Endothelial cell of umbilical vein (primary cell): ENCODE measurements at regions not wholly inside any gene's neighbourhood (a gene's known extent, or its start where the extent isn't known, plus 50 kb on each side); places are given as distances from the start of the nearest gene placed in this dataset.

Experiments
- BruUV-seq: library from RNA; stranded (reverse); fragments of 400-500 nt; replicated peaks from 2 replicates; lab custom pipeline; 2021; lab: Mats Ljungman, UMichigan
- CTCF ChIA-PET: fragments of 300-600, 350-600 bp; sonication (Branson Sonifier 250); formaldehyde crosslinking; loops from one replicate; lab custom pipeline; 2021; ENCODE audit warnings: antibody characterized with exemption, inconsistent platforms; lab: Charles Lee
- POLR2A ChIA-PET: fragments of 300-600, 350-600 bp; sonication (Branson Sonifier 250); formaldehyde crosslinking; loops from one replicate; lab custom pipeline; 2021; ENCODE audit warnings: antibody characterized with exemption, inconsistent platforms; lab: Charles Lee
- DNase-seq: peaks from one replicate; pipeline ENCODE4 v3.0.0-alpha.2; 2011; ENCODE audit warnings: low read depth, low spot score
- FAIRE-seq: peaks from 2 replicates; lab custom pipeline; 2011; peaks lifted over from hg19 to GRCh38; lab: Jason Lieb, UNC
- H2AFZ ChIP-seq: 2 replicates; pipeline ENCODE4 v1.6.0; 2012; ENCODE audit warnings: low read depth, low read length, control low read depth, inconsistent platforms
- H3K27ac ChIP-seq: 2 replicates; pipeline ENCODE4 v1.5.1; 2011; ENCODE audit warnings: low read depth, mild to moderate bottlenecking, control low read depth, low read length, moderate library complexity; ENCODE audit not compliant: insufficient read depth
- H3K27me3 ChIP-seq, 2 experiments: 2 replicates each; pipeline versions ENCODE4 v1.6.0 to v1.6.1; 2011; ENCODE audit warnings: low read length in 2 of 2, mixed read lengths in 1 of 2; ENCODE audit not compliant: control insufficient read depth in 2 of 2, insufficient read depth in 2 of 2
- H3K36me3 ChIP-seq, 2 experiments: 2 replicates in 1 of 2; 3 replicates in 1 of 2; pipeline ENCODE4 v1.5.1; 2011; ENCODE audit warnings: low read length in 2 of 2, mild to moderate bottlenecking in 1 of 2, moderate library complexity in 1 of 2; ENCODE audit not compliant: control insufficient read depth in 2 of 2, insufficient read depth in 2 of 2; ENCODE audit errors: extremely low read depth in 1 of 2
- H3K4me1 ChIP-seq: 3 replicates; pipeline ENCODE4 v1.5.1; 2011; ENCODE audit warnings: mild to moderate bottlenecking, low read length; ENCODE audit not compliant: control insufficient read depth, insufficient read depth; ENCODE audit errors: extremely low read depth
- H3K4me2 ChIP-seq: 2 replicates; pipeline ENCODE4 v1.6.1; 2011; ENCODE audit warnings: low read length, control low read depth, mixed read lengths; ENCODE audit not compliant: insufficient read depth
- H3K4me3 ChIP-seq, 3 experiments: fragments of 200-600 bp in 1 of 3; sonication (generic), shearing (Covaris generic) in 1 of 3; replicated peaks in 1 of 3; 2 replicates each; pipeline ENCODE4 v1.5.1; 2011 to 2016; ENCODE audit warnings: control low read depth in 3 of 3, low read length in 3 of 3, mild to moderate bottlenecking in 2 of 3, inconsistent platforms in 1 of 3, low read depth in 1 of 3, moderate library complexity in 1 of 3; ENCODE audit not compliant: insufficient read depth in 1 of 3
- H3K79me2 ChIP-seq: 2 replicates; pipeline ENCODE4 v1.6.0; 2012; ENCODE audit warnings: low read length, inconsistent platforms; ENCODE audit not compliant: control insufficient read depth, insufficient read depth
- H3K9ac ChIP-seq: replicated peaks from 2 replicates; pipeline ENCODE3; 2011; ENCODE audit warnings: low read length, control low read depth; ENCODE audit not compliant: insufficient read depth; ENCODE audit errors: extremely low read depth
- H3K9me1 ChIP-seq: replicated peaks from 3 replicates; pipeline ENCODE4 v1.6.0; 2011; ENCODE audit warnings: mild to moderate bottlenecking, low read length; ENCODE audit not compliant: control insufficient read depth, insufficient read depth; ENCODE audit errors: extremely low read depth
- H3K9me3 ChIP-seq: replicated peaks from 2 replicates; pipeline ENCODE4 v1.5.1; 2012; ENCODE audit warnings: low read length, inconsistent platforms; ENCODE audit not compliant: control insufficient read depth, insufficient read depth
- H4K20me1 ChIP-seq: replicated peaks from 2 replicates; pipeline ENCODE3; 2011; ENCODE audit warnings: mild to moderate bottlenecking, low read length; ENCODE audit not compliant: control insufficient read depth, insufficient read depth; ENCODE audit errors: extremely low read depth
- CTCF ChIP-seq, 2 donors: IDR thresholded peaks; 1 replicate in 1 of 2; 2 replicates in 1 of 2; pipeline ENCODE4 v1.5.1; 2011; ENCODE audit warnings: low read length in 2 of 2, mild to moderate bottlenecking in 2 of 2, moderate library complexity in 2 of 2, control low read depth in 1 of 2, inconsistent platforms in 1 of 2, low read depth in 1 of 2; ENCODE audit not compliant: insufficient read depth in 1 of 2; ENCODE audit errors: extremely low read depth in 1 of 2
- EZH2 ChIP-seq: IDR thresholded peaks from 2 replicates; pipeline ENCODE4 v1.6.1; 2012; ENCODE audit warnings: borderline replicate concordance, low read depth, mild to moderate bottlenecking, moderate library complexity, low read length, inconsistent platforms; ENCODE audit not compliant: severe bottlenecking
- FOS ChIP-seq: IDR thresholded peaks from 2 replicates; pipeline ENCODE4 v1.6.1; 2011; ENCODE audit warnings: mild to moderate bottlenecking, low read length, moderate library complexity, borderline replicate concordance; ENCODE audit not compliant: insufficient read depth
- GATA2 ChIP-seq: IDR thresholded peaks from 2 replicates; pipeline ENCODE4 v1.7.0; 2011; ENCODE audit warnings: low read depth, mild to moderate bottlenecking, moderate library complexity, mixed read lengths, low read length; ENCODE audit not compliant: insufficient read length, insufficient read depth
- JUN ChIP-seq: IDR thresholded peaks from 2 replicates; pipeline ENCODE4 v1.6.1; 2011; ENCODE audit warnings: borderline replicate concordance, low read depth; ENCODE audit not compliant: insufficient read length, insufficient read depth
- MAX ChIP-seq: IDR thresholded peaks from 2 replicates; pipeline ENCODE4 v1.6.1; 2011; ENCODE audit not compliant: insufficient read depth, insufficient read length
- MYC ChIP-seq: IDR thresholded peaks from one replicate; pipeline ENCODE4 v1.6.1; 2011; ENCODE audit warnings: mild to moderate bottlenecking, low read depth, low read length
- POLR2A ChIP-seq: IDR thresholded peaks from 2 replicates; pipeline ENCODE4 v1.6.1; 2012; ENCODE audit warnings: low read depth, mild to moderate bottlenecking, control low read depth, low read length
- POLR2AphosphoS5 ChIP-seq: IDR thresholded peaks from 2 replicates; pipeline ENCODE4 v1.6.1; 2012; ENCODE audit warnings: low read depth, mild to moderate bottlenecking, control low read depth, low read length, moderate library complexity; ENCODE audit not compliant: insufficient read depth
- dilution Hi-C: fragments of 300-500 bp; cut with MboI; formaldehyde crosslinking; loops from one replicate; pipeline ENCODE4 v1.15.0; 2019; ENCODE audit warnings: low sequenced_read_pairs; ENCODE audit not compliant: extremely low pct_ligation_motif_present
- intact Hi-C: fragments of 100-400 bp; cut with micrococcal nuclease; formaldehyde crosslinking; loops from one replicate; pipeline ENCODE4 v1.10.0; 2022

- Histone ChIP-seq H3K27me3 (no peaks in the 10 kb centered on the region), H3K9ac (no peak overlapping the region), H4K20me1 (no peaks in the 10 kb centered on the region), H2AFZ (no peak overlapping the region), H3K79me2 (no peaks in the 10 kb centered on the region), H3K4me2 (no peak overlapping the region), H3K9me1 (no peaks in the 10 kb centered on the region), H3K4me1 (peaks cover 37% of the 10 kb centered on the region), H3K4me3 (no peak overlapping the region), H3K27ac (no peak overlapping the region), H3K36me3 (no peaks in the 10 kb centered on the region), H3K9me3 (no peaks in the 10 kb centered on the region)
- FAIRE-seq (no peak), DNase-seq (peak; percentile 18)
- TF ChIP-seq POLR2A (no peak), POLR2AphosphoS5 (no peak), CTCF (IDR thresholded peaks at IDR 0.05; ENCODE audit: extremely low read depth in 1 of 2, insufficient read depth in 1 of 2, low read depth in 1 of 2, low read length in 2 of 2) (no peak), MAX (no peak), JUN (no peak), FOS (no peak), GATA2 (no peak), MYC (no peak), EZH2 (no peak)
- no TSS peak for BruUV-seq
- CTCF ChIA-PET = no interaction called here
- dilution Hi-C loops = no loop called here
- POLR2A ChIA-PET = no interaction called here
- intact Hi-C loops = no loop called here
These were observed 827.0 kb upstream of the IGFBP3 start for GRCh38 chr7:46747869-46748576.
